Loucy (cell line): ENCODE measurements at regions not wholly inside any gene's neighbourhood (a gene's known extent, or its start where the extent isn't known, plus 50 kb on each side); places are given as distances from the start of the nearest gene placed in this dataset.

Experiments
- CTCF ChIP-seq: fragments of 200-600 bp; sonication (generic); conservative IDR thresholded peaks from 2 replicates; pipeline ENCODE4 v1.5.1; 2014; ENCODE audit warnings: mild to moderate bottlenecking, antibody characterized with exemption, low read length
- EZH2phosphoT487 ChIP-seq: fragments of 200-600 bp; IDR thresholded peaks from 2 replicates; pipeline ENCODE4 v1.6.1; 2018; ENCODE audit warnings: antibody characterized with exemption, mild to moderate bottlenecking, moderate library complexity, borderline replicate concordance

GRCh38 chr3:72171463-72171881, 386.5 kb upstream of the PROK2 start:
- no peak for TF ChIP-seq EZH2phosphoT487
- no peak for TF ChIP-seq CTCF
